HG03575 (cell line): ENCODE measurements at regions not wholly inside any gene's neighbourhood (a gene's known extent, or its start where the extent isn't known, plus 50 kb on each side); places are given as distances from the start of the nearest gene placed in this dataset.
"Not testable (repeated sequence)": the region's sequence is repeated elsewhere in the genome, so short reads cannot be mapped to it uniquely, and the experiment has no call there.

ENCODE experiments used
- ATAC-seq: cut with Tn5 transposase; IDR thresholded peaks from one replicate; pipeline ENCODE4 v1.9.1; 2021; ENCODE audit not compliant: unreplicated experiment, insufficient number of reproducible peaks, low FRiP score; ENCODE audit errors: extremely low read depth

DNA sequence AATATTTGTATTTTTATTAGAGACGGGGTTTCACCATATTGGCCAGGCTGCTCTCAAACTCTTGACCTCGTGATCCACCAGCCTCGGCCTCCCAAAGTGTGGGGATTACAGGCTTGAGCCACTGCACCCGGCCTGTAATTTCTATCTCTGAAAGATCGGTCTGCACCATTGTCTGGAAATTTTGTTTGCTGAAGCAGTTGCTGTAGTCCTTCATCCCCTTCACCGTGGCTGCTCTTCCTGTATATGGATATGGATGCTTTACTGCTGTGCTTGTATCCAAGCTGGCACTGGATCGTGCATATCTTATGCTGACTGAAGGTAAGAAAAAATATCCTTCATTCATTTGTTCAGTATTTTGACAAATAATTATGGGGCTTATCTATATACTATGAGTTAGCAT lies 338.4 kb upstream of the GNPDA2 start:
- ATAC-seq, result no peak

DNA sequence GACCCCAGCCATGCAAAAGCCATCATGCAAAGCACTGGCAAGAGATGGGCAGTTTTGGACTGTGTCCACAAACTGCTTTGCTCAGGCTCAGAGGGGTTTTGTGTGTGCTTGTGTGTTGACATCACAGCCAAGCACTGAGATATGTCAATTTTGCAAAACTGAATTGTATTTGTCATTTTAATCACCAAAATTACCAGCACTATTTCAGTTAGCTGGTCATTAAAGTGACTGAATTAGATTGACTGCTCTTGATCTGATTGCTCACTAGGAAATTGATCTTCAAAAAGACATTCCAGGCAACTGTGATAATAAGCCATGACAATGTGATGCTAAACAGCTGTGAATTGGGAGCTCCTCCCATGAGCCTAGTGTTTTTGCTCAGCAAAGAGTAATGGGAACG lies 337.3 kb upstream of the GNPDA2 start:
- no peak for ATAC-seq

DNA sequence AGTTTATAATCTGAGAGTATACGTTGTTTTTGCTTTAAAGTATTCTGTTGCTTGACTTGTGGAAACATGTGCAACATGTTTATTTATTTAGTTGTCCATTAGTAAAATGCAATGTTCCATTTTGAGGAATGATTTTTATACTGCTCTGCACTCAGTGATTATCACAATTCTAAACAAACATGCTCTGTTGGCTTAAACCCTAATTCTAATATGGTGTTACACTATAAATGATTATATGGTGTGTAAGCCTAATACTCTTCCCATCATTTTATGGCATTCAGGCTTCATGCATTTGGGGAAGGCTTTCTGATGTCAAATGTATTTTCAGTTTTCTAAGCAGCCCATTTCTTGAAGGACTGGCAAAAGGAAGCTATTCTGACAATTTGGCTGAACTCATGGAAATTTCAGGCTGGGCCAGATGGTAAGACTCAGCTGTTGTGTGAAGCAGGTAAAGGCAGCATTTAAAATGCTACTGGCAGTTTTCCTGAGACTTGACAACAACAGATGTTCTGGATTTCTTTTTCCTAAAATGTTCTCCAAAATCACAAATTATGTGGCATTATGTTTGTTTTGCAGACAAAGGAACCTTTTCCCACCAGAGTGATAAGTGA lies 336.7 kb upstream of the GNPDA2 start:
- no peak for ATAC-seq

DNA sequence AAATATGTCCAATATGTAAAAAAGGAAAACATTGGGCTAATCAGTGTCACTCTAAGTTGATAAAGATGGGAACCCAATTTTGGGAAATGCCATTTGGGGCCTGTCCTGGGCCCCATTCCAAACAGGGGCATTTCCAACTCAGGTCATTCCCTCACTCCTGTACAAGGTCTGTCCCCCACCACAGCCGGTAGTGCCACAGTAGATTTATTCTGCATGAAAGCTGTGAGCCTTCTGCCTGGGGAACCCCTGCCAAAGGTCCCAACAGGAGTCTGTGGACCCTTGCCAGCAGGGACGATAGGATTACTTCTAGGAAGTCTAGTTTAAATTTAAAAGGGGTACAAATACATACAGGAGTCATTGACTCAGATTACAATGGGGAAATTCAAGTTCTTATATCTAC lies 317.6 kb upstream of the GNPDA2 start:
- no peak for ATAC-seq

DNA sequence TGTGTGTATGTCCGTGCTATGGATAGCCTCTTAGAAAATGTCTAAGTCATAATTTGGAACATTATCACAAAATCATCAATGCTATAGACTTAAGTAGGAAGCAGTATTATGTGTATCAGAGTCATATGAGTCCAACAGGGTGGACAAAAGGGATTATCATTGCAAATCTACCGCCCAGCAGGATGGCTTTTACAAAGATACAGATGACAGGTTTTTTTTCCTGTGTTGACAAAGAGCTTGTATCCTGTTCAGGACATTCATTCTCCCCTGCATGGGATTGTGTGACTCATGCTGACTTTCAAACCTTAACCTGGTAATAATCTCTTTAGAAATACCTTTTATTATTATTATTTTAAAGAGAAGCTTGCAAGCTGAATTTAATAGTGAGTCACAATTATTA lies 310.3 kb upstream of the GNPDA2 start:
- ATAC-seq, result no peak

DNA sequence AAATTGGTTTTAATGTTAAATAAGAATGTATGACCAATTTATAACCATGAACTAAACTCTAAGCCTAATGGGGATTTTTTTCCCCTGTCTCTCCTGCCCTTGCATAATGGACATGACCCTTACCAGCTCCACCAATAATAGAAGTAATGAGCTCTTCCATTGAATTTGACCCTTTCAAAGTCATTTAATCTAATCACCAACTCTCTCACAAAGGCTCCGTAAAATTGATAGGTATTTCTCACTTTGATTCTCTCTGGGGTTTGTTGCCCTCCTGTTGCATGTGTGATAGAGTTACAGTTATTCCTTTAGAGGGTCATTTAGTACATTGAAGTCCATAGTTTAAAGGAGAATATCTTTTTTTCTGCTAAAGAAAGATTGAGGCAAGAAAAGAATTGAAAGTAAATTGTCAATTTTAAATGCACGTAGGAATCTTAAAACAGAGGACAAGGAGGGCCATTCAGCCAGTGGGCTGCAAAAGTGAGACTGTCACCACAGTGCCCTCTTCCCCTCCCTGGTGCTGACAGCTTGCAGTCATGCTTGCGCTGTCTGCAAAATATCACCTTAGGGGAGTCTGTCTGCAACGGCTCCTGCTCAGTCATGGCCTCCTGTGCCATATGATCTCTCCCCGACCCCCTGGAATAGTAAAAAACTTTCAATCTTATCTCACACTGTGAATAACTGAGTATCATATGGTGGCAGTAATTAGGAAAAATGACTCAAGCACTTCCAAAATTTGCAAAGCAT lies 307.5 kb upstream of the GNPDA2 start:
- no peak for ATAC-seq

DNA sequence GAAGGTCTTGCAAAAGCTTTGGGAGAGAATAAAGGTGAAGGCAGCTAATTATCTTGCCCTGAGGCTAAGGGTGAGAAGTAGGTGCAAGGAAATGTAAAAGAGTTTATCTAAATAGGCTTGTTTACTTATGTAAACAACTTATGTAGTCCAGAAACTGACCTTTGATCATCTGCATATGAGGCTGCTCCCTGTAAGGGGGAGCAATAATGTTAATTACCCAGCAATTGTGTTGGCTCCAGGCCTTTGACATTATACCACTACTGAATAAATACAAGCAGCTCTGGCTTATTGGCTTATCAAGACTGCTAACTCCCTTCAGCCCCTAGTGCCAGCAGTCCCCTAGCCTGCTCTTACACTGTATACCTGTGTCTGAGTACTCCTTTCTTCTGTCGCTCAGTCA lies 303.7 kb upstream of the GNPDA2 start:
- no peak for ATAC-seq

DNA sequence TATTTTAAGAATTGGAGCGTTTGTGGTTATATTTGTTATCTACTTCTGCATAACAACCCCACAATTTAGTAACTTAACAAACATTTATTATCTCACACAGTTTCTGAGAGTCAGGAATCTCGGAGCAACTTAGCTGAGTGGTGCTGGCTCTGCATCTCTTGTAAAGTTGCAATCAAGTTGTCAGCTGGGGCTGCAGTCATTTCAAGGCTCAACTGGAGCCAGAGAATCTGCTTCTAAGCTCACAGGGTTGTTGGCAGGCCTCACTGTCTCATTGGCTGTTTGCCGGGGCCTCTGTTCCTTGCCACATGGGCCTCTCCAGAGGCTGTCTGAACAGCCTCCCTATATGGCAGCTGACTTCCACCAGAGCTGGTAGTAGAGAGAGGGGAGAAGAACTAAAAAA lies 281.2 kb upstream of the GNPDA2 start:
- no peak for ATAC-seq

DNA sequence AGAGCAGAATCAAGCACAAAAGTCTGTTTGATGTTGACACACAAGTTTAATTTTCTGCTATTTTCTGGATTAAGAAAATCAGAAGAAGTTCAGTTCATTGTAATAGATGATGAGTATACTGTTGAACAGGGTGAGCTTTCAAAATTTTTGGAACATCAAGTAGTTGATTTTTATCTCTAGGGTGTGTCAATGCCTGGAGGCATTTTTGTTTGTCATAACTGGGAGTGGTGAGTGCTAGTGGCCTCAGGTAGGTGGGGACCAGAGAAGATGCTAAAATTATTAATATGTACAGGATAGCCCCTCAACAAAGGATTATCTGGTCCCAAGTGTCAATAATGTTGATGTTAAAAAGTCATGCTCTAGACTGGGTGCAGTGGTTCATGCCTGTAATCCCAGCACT lies 279.7 kb upstream of the GNPDA2 start:
- no peak for ATAC-seq

DNA sequence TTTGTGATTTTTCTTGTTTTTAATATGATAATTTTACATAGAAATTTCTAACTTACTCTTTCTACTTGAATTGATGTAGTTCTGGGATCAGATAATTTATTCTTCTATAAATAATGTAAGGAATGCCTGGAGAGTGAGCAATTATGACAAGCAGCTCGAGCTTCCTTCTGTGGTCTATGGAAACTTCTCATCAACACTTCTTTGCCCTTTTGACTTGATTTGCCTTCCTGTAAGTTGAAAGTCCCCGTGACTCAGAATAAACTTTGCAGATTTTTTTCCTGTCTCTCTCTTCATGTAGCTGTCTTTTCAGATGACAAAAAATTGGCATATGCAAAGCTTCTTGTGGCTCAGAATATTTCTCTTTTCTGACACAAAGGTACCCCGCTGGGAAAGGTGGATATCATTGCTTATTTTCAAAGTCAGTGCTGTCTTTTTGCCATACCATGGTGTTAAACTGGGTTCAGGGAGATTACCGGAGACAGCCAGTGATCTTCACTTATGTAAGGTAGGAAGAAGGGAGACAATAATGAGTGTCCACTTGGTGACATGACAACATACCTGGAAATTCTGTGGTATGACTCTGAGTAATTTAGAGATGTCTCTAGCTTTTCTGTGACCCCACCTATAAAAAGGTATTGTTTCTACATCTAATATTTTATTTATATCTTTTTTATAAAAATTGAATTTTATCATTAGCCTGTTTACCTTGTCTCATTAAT lies 278.6 kb upstream of the GNPDA2 start:
- no peak for ATAC-seq

DNA sequence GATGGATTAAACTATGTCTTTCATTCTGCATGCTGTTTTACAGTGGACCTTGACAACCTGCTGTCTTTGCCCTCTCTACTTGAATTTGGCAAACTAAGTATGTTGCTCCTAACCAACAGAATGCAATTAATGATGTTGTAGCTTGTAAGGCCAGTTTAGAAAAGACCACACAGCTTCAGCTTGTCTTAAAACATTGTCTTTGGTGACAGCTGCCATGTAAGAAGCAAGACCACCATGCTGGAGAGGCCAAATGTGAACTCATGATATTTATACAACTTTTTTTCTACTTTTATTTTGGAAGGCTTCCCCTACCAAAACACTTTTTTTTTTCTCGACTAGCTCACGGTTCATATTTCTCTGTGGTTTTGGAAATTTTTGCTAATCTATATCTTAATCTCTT lies 278.0 kb upstream of the GNPDA2 start:
- ATAC-seq, result no peak

DNA sequence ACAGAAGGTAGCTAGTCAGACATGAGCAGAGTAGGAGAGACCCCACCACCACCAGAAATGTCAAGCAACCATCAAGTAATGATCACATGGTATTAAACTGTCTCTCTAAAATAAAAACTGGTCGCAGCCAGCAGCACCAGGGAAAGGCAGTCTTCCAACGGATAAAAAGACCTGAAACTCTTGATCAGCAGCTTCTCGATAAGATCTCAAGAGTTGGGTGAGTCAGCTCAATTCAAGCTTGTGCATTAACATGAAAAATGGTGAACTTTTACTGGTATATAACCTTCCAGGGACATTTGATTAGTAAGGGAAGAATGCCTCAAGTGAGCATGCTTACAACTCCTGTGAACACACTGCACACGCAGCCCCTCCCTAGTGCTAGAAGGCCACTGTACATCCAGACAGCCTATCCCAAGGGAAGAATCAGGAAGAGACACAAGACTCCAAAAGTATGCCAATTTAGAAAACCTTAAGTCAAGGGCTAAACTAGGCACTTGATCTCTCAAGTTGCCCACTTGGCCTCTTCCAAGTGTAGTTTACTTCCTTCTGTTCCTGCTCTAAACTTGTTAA lies 270.0 kb upstream of the GNPDA2 start:
- ATAC-seq, result no peak

DNA sequence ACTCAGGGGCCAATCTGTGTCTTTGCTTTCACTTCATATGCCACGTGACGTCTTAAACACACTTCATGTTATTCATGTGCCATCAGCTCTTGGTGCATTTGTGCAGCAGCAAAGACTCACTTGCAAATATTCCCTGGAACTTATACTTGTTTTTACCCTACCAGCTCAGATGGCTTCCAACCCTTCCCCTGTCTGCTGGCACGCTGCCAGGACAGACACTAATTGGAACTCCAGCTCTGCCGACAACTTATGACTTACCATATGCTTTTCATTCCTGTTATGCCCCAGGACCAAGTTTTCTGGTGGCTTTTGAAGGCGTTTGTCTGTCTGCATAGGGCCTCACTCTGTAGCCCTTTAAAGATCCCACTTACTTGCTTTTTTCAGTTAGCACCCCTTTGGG lies 261.7 kb upstream of the GNPDA2 start:
- no peak for ATAC-seq

DNA sequence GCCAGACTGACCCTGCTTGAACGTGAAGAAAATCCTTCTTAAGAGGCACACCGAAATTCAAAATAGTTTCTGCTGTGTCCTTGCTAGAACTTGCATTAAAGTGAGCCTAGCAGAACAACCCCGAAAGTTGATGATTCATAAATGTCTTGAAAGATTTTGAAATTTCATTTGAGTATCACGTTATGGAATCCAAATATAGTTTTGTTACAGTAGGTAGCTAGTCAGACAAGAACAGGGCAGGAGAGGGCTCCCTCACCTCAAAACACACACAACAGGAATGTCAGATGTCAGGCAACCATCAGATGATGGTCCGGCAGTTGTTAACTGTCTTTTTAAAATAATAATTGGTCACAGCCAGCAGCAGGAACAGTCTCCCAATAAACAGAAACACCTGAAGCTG lies 259.6 kb upstream of the GNPDA2 start:
- no peak for ATAC-seq

DNA sequence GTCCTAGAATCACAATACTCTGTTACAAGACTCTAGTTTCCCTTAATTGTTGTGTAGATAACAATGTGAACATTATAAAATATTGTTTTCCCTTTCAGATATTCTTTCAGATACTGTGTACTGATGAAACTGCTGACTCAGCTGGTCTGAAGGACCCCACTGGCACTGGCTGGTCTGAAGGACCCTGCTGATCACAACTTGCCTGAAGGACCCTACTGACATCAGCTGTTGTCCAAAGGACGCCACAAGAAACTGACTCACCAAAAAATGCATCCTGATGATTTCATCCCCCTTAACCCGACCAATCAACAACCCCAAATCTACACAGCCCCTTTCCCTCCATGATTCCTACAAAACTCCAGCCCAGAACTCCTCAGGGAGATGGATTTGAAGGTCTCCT lies 258.8 kb upstream of the GNPDA2 start:
- ATAC-seq, result no peak

DNA sequence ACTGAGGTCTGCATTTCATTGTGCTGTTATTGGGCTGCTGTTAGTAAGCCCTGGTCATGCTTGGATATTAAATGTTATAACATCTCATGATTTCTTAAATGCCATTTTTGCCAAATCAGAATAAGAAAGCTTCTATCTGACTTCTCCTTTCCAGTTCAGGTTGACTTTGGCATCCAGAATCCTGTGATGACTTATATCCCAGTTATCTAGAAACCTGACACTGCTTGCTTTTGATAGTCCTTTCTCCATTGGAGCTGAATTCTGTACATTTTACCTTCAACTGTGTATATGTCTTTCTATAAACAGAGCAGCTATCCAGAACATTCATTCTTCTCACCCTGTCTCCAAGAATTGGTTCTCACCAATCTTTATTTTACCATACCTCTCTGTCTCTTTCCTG lies 257.7 kb upstream of the GNPDA2 start:
- no peak for ATAC-seq

DNA sequence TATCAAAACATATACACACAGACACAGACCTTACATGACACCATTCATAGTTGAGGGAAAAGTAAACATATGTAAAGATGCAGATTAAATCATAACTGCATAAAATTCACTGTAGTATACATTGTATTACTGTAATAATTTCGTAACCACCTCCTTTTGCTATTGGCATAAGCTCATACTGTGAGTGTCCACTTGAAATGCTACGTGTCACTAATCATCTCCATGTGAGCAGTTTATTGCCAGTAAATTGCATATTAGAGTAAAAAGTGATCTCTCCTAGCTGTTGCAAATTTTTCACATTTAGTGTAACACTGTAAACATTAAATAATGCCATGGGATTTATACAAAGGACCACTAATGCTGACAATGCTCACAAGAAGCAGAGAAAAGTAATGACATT lies 256.7 kb upstream of the GNPDA2 start:
- ATAC-seq, result no peak

DNA sequence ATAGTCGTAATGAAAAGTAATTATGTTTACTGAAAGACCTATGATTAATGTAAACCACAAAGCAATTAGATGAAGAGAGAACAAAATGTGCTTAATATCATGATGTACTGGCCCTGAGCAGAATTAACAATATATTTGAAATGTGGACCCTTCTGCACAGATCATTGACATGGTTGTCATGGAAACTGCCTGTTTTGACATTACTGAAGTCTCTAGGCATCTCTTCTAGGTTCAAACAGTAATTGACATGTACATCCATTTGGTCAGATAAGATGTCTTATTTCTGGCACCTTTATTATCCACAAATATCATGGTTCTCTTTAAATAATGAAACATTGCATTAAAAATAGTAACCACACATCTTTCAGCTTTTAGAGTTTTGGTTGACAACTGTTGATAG lies 251.7 kb upstream of the GNPDA2 start:
- ATAC-seq, result no peak

DNA sequence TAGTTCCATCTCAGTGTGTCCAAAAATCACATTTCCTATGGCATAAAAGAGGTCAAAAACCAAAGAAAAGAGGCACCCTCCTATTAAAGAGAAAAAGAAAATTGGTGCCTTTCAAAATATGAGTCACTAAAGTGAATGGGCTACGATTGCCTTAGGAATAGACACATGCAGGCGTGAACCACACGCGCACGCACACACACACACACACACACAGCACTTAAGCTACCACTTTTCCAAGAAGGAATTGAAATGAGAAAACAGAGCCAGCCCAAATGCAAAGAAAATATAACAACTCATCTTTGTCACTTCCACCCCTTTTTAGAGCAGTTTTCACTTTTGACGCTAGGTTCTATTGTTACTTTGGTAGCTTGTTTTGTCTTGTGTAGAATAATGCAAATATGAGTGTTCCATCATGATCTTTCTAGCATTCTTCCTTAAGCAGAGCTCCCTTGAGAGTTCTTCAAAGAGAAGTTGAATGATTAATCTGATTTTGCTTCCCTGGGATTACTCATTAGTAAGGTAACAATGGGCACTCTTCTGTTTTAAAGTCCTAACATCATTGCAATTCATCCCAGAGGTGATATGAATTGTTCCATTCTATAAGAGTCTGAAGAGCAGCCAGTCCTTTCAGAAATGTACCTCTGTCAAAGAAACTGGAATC lies 239.2 kb upstream of the GNPDA2 start:
- ATAC-seq, result no peak

DNA sequence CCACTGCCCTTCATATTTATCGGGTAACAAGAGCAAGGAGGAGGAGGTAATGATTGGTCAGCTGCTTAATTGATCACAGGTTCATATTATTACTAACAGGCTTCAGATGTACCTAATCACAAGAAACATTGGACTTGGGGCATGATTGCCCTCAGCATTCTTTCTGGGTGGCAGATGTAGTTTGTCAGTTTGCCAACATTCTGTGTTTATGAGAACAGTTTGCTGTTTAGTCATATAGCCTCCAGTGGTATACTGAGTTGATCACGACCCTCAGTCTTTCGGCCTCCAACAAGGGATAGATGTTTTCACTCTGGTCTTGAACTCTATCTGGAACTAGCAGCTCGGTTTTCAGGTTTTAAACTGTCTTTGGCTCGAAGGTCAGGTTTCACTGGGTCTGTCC lies 237.7 kb upstream of the GNPDA2 start:
- ATAC-seq, result not testable (repeated sequence)
